Adrenal gland (tissue), 9 donors: ENCODE measurements at regions not wholly inside any gene's neighbourhood (a gene's known extent, or its start where the extent isn't known, plus 50 kb on each side); places are given as distances from the start of the nearest gene placed in this dataset.

Experiments used
- DNase-seq, 7 donors: peaks; one replicate each; pipeline ENCODE4 v3.0.0-alpha.2; 2019 to 2020
- H3K27ac ChIP-seq, 5 donors: fragments of 200-600 bp; sonication (generic) in 4 of 5; 1 replicate in 3 of 5; 2 replicates in 2 of 5; pipeline versions ENCODE4 v1.5.1 to v1.8.0; 2016 to 2020; ENCODE audit warnings: mild to moderate bottlenecking in 1 of 5
- H3K27me3 ChIP-seq: fragments of 200-600 bp; 2 replicates; pipeline ENCODE4 v1.8.0; 2021
- H3K36me3 ChIP-seq, 2 donors: fragments of 200-600 bp; replicated peaks in 1 of 2; 1 replicate in 1 of 2; 2 replicates in 1 of 2; pipeline versions ENCODE4 v1.5.1 to v1.8.0; 2018 to 2022
- H3K4me1 ChIP-seq, 2 donors: fragments of 200-600 bp; replicated peaks in 1 of 2; 1 replicate in 1 of 2; 2 replicates in 1 of 2; pipeline versions ENCODE4 v1.5.1 to v1.8.0; 2018 to 2021
- H3K4me3 ChIP-seq, 4 donors: fragments of 200-600 bp; sonication (generic) in 3 of 4; one replicate each; pipeline ENCODE4 v1.5.1; 2016 to 2018
- H3K9me3 ChIP-seq, 3 donors: fragments of 200-600 bp; sonication (generic) in 1 of 3; replicated peaks in 1 of 3; 1 replicate in 2 of 3; 2 replicates in 1 of 3; pipeline versions ENCODE4 v1.5.1 to v1.8.0; 2016 to 2021
- POLR2A ChIP-seq, 2 donors: fragments of 450-650 bp; IDR thresholded peaks; one replicate each; pipeline ENCODE4 v1.6.1; 2017; ENCODE audit warnings: antibody characterized with exemption in 2 of 2, mild to moderate bottlenecking in 2 of 2, moderate library complexity in 1 of 2
- WGBS, 4 donors: extraction: QIAGEN DNeasy Blood & Tissue Kit in 2 of 4; methylation state at CpG; one replicate each; pipeline versions ENCODE4 v1.1.5 to v1.1.7; 2013 to 2017; 5-methylcytosine and 5-hydroxymethylcytosine counted together
- intact Hi-C, 2 donors: fragments of 100-400 bp; cut with DNase I; formaldehyde crosslinking; loops; one replicate each; pipeline versions ENCODE4 v1.14.1 to v1.15.0; 2022 to 2023
- TF ChIP-seq, protein P1 (sequence below), 6 experiments: fragments of 450-650 bp in 4 of 6; fragments of 200-600 bp in 2 of 6; sonication (generic) in 1 of 6; IDR thresholded peaks; 1 replicate in 5 of 6; 2 replicates in 1 of 6; pipeline versions ENCODE4 v1.5.1 to v1.8.0; 2016 to 2021; ENCODE audit warnings: antibody characterized with exemption in 6 of 6, mild to moderate bottlenecking in 2 of 6, moderate library complexity in 1 of 6
- donor health status: healthy with polysubstance abuse.
- donor health status: Bipolar disorder and iron deficiency.
- donor health status: DM: yes; HTN: yes; CAD: no.
- donor health status: DM: no; HTN: no; CAD: no.
- donor health status: DM: no; HTN: no; CAD: no.

- Histone ChIP-seq H3K27me3 (no peaks in the 10 kb centered on the region), H3K27ac (no peak overlapping the region), H3K4me1 (no peaks in the 10 kb centered on the region), H3K9me3 (no peaks in the 10 kb centered on the region), H3K36me3 (no peaks in the 10 kb centered on the region), H3K4me3 (no peak overlapping the region)
- 70 to 81% (median 77%) methylated on average over 3 of the region's 3 CpGs for WGBS, 4 donors
- no peak for DNase-seq
- no peak for TF ChIP-seq POLR2A (IDR thresholded peaks at IDR 0.05)
- intact Hi-C loops, result no loop called here
Observed at GRCh38 chr18:73797419-73797818, 350.2 kb downstream of the FBXO15 start.

DNA sequence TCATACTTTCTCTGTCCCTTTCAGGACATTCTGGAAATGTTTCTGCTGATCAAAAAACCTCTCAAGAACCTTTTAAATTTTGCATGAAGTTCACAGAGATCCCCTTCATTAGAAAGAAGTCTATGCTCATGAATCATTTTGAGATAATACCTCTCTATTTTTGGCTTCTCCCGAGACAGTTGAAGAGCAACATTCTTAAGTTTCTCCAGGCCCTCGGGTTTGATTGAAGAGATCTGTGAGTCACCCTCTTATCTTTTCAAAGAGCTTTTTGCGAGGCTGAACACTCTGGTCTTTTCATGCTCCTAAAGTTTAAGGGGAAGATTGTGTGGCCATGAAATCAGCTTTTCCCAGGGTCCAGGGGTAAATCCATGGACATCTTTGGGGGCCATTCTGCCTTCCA lies 354.2 kb downstream of the FBXO15 start:
- Histone ChIP-seq H3K4me1 (no peaks in the 10 kb centered on the region), H3K27me3 (no peaks in the 10 kb centered on the region), H3K9me3 (no peaks in the 10 kb centered on the region), H3K4me3 (no peak overlapping the region), H3K27ac (no peak overlapping the region), H3K36me3 (no peaks in the 10 kb centered on the region)
- WGBS, 4 donors, result 20 to 28% (median 27%) methylated on average over 3 of the region's 3 CpGs
- no peak for DNase-seq
- TF ChIP-seq POLR2A (IDR thresholded peaks at IDR 0.05), result no peak
- TF ChIP-seq, protein P1, sequence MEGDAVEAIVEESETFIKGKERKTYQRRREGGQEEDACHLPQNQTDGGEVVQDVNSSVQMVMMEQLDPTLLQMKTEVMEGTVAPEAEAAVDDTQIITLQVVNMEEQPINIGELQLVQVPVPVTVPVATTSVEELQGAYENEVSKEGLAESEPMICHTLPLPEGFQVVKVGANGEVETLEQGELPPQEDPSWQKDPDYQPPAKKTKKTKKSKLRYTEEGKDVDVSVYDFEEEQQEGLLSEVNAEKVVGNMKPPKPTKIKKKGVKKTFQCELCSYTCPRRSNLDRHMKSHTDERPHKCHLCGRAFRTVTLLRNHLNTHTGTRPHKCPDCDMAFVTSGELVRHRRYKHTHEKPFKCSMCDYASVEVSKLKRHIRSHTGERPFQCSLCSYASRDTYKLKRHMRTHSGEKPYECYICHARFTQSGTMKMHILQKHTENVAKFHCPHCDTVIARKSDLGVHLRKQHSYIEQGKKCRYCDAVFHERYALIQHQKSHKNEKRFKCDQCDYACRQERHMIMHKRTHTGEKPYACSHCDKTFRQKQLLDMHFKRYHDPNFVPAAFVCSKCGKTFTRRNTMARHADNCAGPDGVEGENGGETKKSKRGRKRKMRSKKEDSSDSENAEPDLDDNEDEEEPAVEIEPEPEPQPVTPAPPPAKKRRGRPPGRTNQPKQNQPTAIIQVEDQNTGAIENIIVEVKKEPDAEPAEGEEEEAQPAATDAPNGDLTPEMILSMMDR (IDR thresholded peaks at IDR 0.05), result no peak
- intact Hi-C loops, result no loop called here

GRCh38 chr18:73791081-73791480 lies 356.6 kb downstream of the FBXO15 start:
- H3K4me1 ChIP-seq, result no peaks in the 10 kb centered on the region
- DNase-seq, result no peak
- no peaks in the 10 kb centered on the region for H3K36me3 ChIP-seq
- no peaks in the 10 kb centered on the region for H3K9me3 ChIP-seq
- no peak overlapping the region for H3K27ac ChIP-seq
- intact Hi-C loops, result no loop called here
- WGBS, 4 donors, result 61 to 72% (median 67%) methylated on average over 4 of the region's 4 CpGs
- TF ChIP-seq, protein P1 (IDR thresholded peaks at IDR 0.05), result no peak
- no peak for TF ChIP-seq POLR2A (IDR thresholded peaks at IDR 0.05)
- H3K4me3 ChIP-seq, result no peak overlapping the region
- H3K27me3 ChIP-seq, result no peaks in the 10 kb centered on the region

DNA sequence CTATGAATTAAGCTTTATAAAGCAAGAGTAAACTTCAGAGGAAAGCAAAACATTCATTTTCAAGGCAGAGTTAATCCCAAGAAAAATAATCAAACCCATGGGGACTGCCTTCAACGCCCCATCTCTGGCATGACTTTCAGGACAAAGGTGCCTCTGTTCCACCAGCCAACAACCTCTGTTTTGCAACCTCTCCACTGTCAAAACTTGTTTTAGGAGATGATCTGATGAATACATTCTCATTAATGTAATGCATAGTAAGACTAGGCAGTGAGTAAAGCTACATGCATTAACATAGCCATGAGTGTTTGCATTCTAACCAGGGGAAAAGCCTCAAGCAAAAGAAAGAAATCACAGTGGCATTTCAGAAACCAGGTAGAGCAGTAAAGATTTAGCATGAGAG lies 357.0 kb downstream of the FBXO15 start:
- intact Hi-C loops, result no loop called here
- TF ChIP-seq, protein P1 (IDR thresholded peaks at IDR 0.05), result no peak
- no peak for TF ChIP-seq POLR2A (IDR thresholded peaks at IDR 0.05)
- H3K27me3 ChIP-seq, result no peaks in the 10 kb centered on the region
- H3K27ac ChIP-seq, result no peak overlapping the region
- WGBS, 4 donors, result 46 to 62% (median 56%) methylated on average over 1 of the region's 1 CpG
- no peak for DNase-seq
- H3K4me3 ChIP-seq, result no peak overlapping the region
- H3K9me3 ChIP-seq, result no peaks in the 10 kb centered on the region
- no peaks in the 10 kb centered on the region for H3K36me3 ChIP-seq
- H3K4me1 ChIP-seq, result no peaks in the 10 kb centered on the region

- Histone ChIP-seq H3K36me3 (no peaks in the 10 kb centered on the region), H3K27ac (no peak overlapping the region), H3K9me3 (no peaks in the 10 kb centered on the region), H3K4me3 (no peak overlapping the region), H3K27me3 (no peaks in the 10 kb centered on the region), H3K4me1 (no peaks in the 10 kb centered on the region)
- TF ChIP-seq, protein P1 (IDR thresholded peaks at IDR 0.05), result no peak
- no peak for TF ChIP-seq POLR2A (IDR thresholded peaks at IDR 0.05)
- 74 to 92% (median 83%) methylated on average over 5 of the region's 5 CpGs for WGBS, 4 donors
- intact Hi-C loops, result no loop called here
- no peak for DNase-seq
Observed at GRCh38 chr18:73787316-73787715, 360.3 kb downstream of the FBXO15 start.
